HTR-8/SVneo (cell line): ENCODE measurements at regions not wholly inside any gene's neighbourhood (a gene's known extent, or its start where the extent isn't known, plus 50 kb on each side); places are given as distances from the start of the nearest gene placed in this dataset.

Experiments
- DNase-seq: peaks from one replicate; pipeline ENCODE4 v3.0.0; 2011; ENCODE audit warnings: low spot score, mixed read lengths; ENCODE audit not compliant: insufficient read length
- FAIRE-seq: peaks from 2 replicates; lab custom pipeline; 2011; peaks lifted over from hg19 to GRCh38; lab: Jason Lieb, UNC

DNA sequence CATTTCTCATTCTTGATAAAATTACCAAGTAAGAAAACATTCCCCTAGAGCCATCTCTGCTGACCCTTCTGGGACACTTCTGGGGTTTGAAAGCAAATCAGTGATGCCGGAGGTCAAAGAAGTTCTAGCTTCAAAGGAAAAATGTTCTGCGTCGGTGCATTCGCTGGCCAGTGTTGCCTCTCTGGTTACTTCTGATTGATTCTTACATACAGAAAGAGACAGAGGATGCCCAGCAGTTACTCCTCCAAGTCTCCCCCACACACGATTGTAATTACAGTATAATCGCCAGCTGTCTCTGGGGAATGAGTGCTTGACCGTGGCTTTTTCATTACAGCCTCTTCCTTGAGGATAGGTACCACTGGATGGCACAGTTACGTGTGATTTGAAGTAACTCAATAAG is 150.9 kb downstream of the SNX19 start:
- FAIRE-seq (no peak), DNase-seq (no peak)

DNA sequence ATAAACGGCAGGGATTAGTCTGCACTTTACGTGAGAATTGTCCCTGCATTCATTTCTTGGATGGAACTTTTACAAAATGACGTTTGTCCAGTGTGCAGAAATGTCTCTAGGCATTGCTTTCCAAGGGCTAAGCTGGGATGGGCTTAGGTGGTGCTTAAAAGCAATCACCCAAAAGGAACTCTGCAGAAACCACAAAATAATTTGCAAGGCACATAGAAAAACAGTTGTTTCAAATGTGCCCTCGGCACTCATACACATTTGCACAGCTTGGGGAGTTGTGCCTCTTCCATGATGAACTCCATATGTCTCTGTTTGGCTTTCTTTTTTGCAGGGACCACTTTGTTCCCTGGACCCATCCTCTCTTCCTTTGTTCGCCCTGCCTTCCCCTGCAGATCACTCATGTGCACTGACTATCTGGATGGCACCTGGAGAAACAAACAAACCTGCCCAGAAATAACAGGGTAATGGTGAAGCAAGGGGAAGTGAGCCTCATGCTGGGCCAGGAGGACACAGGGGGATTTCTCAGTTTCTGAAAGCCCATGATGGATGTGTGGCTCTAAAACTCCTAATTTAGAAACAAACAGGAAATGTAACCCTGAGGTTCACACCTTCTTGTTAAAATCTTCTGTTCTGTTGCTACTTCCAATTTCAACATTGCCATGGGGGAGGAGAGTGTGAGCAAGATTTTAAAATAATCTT is 150.2 kb downstream of the SNX19 start:
- DNase-seq (no peak), FAIRE-seq (no peak)

DNA sequence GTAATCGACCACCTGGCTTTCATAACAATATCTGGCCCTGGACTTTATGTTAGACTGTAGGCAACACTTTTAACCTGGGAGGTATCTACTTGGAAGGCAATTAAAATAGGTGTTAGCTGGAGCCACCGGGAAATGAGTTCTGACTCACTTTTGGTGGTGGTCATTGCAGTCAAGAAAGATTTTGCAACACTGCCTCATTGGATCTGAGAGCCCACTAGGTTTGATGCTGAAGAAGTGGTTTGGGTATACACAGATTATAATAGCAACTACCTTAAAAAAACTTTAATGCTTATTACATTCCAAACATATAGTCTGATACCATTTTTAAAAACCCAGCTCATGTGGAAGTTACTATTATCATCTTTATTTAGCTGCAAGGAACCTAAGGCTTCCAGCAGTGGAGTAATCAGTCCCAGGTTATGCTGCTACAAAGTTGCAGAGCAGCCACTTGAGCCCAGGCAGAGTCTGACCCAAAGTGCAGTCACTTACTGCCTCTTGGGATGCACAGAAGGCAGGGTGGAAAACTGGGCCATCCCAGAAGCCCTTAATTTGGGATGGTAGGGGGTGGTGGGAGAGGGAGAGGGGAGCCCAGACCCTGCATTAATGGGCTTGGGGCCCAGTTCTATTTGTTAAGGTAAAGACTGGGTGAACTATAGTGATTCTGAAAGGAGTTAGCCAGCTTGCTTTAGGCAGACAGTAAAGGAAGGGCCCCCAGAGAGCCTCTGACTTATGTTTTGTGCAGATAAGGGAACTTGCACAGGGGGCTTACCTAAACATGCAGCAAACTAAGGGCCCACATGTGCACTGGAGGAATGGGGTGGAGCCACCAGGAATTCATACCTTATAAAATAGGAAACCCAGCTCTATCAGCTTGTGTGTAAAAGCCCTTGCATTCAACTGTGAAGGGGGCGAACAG is 149.4 kb downstream of the SNX19 start:
- no peak for FAIRE-seq
- no peak for DNase-seq

DNA sequence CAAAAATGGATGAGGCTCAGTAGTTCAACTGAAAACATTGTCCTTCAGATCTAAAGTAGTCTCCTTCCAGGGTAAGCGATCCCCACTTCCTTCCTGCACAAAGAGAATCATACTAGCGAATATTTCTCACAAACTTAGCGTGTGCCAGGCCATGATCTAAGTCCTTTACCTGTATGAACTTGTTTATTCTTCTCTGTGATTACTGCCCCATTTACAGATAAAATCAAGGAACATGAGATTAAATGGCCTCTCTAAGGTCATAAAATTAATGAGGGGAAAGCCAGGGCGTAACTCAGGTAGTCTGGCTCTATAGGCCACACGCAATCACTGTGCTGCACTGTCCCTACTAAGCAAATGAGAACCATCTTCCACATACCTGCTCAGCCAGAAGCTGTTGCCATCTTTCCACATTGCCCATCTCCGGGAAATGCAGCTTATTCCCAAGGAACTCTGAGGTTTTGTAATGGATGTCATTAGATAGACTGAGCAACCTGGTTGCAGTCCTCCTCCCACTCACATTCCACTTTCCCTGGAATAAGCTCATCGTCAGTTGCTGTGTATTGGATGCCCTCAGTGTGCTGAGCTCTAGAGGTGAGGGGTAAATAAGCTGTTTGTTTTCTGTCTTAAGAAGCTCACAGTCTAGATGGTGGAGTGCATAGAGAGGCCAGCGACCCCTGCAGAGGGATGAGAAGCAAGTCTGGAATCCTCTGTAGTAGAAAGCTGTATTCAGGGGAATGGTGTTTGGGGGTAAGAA is 146.3 kb downstream of the SNX19 start:
- no peak for FAIRE-seq
- DNase-seq = no peak

DNA sequence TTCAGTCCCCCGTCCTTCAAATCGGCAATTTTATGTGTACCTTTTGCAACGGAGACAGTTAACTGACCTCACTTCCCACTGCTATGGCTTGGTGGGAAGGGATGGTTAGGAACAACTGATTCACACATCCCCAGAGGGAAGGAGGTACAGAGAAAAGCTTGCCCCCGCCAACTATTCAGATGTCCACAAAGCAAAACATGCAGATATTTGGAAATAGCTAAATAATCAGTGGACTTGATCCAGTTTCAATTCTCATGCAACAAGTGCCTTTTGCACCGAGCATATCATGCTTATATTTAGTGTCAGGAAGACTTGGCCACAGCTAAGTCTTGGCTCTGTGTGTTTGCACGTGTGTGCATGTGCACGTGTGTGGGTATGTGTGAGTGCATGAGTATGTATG is 144.6 kb downstream of the SNX19 start:
- FAIRE-seq = no peak
- DNase-seq = no peak

DNA sequence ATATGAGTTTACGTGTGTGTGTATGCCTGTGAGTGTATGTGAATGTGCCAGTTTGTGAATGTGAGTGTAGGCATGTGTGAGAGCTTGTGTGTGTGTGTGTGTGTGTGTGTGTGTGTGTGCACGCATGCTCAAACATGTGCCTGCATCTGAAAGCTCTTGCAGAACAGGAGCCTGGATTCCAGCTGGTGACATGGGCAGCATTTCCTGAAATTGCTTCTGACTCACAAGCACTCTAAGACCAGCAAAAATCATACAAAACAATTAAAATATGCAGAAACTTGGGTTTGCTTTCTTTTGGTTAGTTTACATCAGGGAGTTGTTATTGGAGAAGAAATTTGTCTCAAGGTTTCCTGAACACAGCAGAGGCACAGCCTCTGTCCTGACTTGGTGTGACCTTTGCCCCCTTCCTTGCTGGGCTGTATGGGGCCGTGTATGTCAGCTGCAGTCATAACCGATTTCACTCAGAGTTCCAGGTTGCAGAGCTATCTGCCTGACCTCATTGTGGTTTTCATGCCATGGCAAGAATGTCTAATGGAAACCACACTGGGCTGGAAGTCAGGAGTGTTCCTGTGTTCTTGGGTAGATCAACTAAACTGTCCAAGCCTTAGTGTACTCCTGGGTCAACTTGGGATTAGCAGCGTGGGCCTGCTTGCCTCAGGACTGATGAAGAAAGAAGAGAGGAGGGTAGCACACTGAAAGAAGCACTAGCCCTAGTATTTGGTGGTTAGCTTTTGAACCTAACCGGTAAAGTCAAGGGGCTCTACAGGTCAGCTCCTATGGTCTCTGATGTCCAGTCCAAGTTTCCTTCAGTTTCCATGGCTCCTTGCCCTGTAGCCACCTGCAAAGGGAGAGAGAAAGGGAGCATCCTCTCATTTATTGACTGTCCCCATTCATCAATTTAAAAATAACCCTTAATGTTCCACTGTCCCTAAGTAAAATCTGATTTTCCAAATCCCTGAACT is 143.7 kb downstream of the SNX19 start:
- peak; percentile 65 for FAIRE-seq
- peak; percentile 67 for DNase-seq

DNA sequence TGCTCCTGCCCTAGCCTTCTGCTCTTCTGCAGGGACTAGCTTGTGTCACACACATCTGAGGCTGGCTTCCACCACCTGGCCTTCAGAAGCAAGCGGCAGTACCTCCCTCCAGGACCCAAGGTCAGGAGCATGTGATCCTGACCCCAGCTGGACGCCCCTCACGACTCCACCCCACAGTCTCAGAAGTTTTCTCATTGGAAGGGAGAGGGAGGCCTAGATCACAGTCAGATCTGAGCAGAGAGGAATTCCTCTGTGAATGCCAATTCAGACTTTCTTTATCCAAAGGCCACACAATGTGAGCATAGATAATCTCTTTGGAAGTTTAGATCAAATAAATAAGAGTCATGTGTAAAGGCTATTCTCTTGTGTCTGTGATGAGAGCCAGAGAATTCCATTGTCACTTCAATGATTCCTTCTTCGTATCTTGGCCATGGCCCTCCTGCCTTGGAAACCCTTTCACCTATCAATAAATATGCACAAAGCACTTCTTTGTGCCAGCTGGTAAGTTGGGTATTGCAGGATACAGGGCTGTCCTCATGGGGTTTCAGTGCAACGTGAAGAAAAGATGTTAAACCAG is 142.9 kb downstream of the SNX19 start:
- DNase-seq = no peak
- no peak for FAIRE-seq

DNA sequence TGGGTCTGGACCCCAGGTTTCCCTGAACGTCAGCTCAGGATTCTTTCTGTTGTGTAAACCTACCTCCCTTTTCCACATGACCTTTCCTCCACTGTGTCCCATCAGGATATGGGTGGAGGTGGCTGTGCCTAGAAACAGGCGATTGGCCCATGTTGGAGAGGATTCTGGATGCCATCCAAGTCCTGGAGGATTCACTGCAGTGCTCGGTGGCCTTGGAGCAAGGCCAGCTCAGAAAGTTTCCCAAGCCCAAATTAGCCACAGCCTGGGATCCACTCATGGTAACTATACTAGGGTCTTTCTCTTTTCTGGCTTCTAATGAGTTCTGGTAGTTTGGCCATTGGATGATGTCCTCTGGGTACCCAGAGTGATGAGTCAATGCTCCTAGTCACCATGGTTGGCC is 141.6 kb downstream of the SNX19 start:
- FAIRE-seq = no peak
- DNase-seq = no peak

DNA sequence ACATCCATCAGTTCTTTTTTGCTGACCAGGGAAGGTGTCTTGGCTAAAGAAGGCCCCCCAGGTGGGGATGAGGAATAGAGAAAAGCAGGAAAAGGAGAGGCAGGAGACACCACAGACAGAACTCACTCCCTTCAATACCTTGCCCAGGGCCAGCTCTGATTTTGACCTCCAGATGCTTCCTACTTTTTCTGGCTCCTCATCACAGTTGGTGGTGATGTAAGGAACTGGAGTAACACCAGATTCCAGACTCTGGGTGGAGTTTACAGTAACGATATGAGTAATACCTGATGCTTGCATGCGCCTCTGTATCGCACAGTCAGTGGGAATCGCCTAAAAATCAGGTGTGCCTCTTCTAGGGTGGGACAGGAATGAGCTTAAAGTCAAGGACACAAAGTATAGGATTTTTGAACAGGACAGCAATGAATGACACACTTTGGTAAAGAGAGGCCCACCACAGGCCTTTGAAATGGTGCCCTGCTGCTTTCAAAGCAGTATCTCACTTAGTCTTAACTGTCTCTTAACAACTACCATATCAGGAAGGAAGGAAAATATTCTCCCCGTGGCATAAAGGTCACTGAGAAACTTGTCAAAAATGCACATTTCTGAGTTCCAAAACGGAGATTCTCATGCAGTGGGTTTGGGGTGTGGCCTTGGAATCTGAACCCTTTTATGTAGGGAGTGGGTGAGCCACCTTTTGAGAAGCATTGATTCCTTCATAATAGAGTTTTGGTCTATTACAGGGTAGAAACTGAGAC is 140.8 kb downstream of the SNX19 start:
- no peak for FAIRE-seq

DNA sequence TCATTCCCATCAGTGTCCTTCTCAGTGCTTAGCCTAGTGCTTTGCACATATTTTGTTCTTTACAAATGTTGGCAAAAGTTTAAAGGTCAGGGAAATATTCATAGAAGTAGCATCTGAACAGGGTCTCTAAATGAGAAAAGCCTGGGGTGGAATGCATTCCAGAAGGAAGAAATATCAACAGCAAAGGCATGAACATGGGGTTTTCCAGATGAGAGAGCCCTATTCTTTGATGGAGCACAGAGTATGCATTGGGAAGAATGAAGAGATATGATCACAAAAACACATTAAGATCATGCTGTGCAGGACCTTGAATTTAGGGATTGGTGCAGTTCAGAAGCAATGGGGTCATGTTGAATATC is 140.2 kb downstream of the SNX19 start:
- DNase-seq (no peak), FAIRE-seq (no peak)

More for the DNA sequence above, 140.8 kb downstream of the SNX19 start:
- DNase-seq = no peak

DNA sequence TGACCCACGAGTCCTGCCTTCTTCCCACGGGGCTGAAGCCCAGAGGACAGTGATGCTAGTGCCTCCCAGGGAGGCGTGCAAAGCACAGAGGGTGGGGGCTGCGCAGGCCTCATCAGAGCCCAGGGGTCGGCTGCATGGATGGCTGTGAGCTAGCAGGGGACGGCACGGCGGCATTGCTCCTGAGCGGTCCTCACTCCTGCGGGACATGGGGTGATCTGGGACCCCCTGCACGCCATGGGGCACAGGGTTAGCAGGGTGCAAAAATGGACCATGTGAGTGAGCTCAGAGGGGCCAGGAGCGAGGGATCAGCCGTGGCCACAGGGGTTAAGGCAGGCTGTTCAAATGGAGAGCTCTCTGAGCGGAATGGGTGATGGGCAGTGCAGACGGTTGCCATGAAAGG is 138.3 kb downstream of the SNX19 start:
- no peak for DNase-seq
- FAIRE-seq = no peak

DNA sequence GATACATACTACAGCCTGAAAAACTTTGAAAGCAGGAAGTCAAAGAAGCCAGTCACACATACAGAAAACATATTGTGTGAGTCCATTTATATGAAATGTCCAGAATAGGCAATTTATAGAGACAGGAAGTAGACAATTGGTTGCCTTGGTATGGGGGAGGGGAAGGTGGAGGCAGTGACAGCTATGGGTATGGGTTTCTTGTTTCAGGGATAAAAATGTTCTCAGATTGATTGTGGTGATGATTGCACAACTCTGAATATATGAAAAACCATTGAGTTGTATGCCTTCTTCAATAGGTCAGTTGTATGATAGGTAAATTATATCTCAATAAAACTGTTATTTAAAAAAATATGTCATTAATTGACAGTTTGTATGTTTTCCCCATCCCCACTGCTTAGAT is 137.6 kb downstream of the SNX19 start:
- DNase-seq (no peak), FAIRE-seq (no peak)

DNA sequence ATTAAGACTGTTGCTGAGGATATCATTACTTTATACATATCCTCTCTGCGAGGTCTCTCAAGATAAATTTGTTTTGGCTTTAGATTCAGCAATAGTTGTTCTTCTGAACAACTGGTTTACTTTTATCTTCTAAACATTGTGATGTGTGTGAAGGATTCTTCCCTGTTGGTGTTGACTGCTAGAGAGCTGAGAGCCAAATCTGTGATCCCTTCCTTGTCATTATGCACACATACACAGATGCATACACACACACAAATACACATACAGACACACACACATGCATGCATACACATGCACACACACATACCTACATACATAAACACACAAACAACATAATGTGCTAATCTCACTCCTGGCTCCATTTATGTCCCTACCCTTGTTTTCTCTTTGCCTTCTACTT is 137.0 kb downstream of the SNX19 start:
- FAIRE-seq (no peak), DNase-seq (no peak)

DNA sequence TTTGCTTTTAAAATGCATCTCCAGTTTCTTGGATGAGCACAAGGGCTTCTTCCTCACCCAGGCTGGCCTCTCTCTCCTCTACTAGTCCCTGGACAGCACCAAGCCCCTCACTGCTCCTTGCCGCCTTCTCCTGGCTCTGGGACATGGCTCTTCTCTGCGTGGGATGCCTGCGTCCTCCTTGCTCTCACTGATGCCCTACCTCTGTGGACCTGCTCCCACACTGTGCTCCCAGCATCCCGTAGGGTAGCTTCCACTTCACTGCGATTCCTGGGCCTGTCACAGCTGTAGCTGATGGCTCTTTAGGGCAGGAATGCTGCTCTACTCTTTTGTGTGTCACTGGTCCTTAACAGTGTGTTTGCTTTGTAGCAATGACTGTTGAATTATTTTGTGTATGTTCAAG is 136.3 kb downstream of the SNX19 start:
- FAIRE-seq (no peak), DNase-seq (no peak)

DNA sequence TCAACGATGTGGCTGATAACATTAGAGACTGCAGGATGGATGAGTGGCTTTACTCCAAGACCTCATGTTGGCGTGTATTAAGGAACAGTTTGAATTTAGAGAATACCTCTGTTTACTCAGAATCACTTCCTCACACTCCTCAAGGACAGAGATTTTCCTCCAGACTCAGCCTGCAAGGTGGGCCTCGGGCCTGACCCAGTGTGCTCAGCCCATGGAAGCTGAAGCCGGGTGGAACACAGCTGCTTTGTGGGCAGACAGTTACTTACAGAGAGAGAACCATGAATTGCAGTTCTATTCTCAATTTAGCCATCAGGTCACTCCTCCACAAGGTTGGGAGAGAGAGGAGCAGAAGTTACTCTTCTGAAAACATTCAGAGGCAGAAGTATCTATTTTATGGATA is 135.8 kb downstream of the SNX19 start:
- no peak for FAIRE-seq
- no peak for DNase-seq

DNA sequence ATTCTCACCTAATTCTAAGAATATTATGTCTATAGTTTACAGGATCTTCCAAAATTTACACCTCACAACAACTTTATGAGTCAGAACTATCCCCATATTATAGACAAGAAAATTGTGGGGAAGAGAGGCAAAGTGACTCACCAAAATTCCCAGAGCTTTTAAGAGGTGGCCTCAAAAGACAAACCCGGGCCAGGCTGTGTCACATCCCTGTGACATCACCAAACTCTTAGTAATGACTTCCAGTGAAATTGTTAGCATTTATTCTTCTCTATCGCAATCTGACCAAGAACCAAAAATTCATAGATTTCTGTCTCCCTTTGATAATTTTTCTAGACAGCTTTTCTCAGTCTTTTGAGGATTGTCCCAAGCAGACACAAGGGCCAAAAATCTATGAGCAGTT is 134.3 kb downstream of the SNX19 start:
- DNase-seq (no peak), FAIRE-seq (no peak)

DNA sequence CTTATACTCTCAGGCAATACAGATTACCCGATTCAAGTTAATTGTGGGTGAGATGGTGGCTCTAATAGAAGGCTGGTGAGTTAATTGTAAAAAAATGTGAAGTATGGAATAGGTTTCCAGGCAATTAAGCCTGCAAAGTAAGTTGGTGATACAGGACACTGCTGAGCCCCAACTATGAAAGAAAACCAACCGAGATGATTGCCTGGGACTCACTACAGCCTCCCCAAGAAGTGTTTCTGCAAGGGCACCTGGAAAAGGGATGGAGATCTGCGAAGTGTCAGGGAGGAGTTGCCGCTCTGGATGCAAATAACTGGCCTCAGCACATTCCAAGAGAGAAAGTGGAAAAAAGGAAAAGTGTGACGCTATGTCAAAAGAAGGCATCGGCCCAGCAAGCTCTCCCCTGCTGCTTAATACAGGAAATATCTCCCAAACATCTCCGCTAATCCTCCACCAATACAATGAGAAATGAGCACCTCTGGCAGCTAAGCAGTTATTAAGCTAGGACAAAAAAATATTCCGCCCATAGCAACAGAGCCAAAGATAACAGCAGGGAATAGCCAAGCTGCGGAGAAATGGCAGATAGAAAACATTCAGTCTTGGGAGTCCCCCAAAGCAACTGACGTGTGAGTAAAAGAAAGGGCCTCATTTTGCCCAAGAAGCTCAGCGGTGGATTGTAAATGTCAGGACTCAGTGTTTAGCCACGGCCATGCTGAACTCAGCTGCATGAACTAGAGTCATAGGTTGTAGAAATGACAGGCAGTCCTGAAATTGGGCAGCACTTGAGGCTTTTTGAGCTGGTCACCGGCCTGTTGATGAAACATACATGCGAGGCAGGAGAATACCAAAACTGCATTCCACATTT is 133.7 kb downstream of the SNX19 start:
- no peak for DNase-seq
- FAIRE-seq = no peak

DNA sequence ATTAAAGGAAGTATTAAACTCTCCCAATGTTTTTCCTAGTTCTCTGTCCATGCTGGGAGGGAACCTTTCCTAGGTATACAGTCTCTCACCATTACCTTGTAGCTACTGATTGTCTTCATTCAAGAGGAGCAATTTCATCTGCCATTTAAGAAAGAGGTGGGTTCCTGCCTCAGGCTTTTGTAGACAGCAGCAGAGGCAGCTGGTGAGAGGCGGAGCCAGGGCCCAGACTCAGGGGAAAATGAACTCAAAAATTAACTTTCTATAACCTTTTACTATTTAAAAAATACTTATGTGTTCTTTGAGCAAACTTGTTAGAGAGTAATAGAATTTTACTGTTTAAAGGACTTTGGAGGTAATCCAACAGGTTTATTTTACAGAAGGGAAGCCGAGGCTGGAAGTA is 133.0 kb downstream of the SNX19 start:
- no peak for DNase-seq
- no peak for FAIRE-seq
